ENCODE measurements at regions not wholly inside any gene's neighbourhood (a gene's known extent, or its start where the extent isn't known, plus 50 kb on each side); places are given as distances from the start of the nearest gene placed in this dataset.

DNA sequence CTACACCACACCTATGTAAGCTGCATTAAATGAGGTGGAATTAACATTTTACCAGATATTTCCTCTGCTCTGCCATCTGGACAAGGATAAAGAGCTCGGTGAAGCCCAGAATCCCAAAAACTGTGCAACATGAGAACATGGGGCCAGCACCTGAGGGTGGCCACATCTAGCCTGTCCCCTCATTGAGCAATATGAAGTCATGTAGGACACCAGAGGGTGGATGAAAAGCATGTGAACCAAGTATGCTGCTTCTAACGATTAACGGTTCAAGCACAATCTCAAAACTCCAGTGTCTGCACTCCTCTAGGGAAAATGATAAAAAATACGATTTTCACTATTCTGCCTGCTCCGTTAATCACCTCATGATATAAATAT, 545.8 kb downstream of the EBF1 start:
- BruUV-seq (replicated peaks): no TSS peak
- 35% methylated on average over 5 of the region's 5 CpGs for WGBS (ENCODE audit: low lambda C conversion rate)

More for the DNA sequence above, 545.8 kb downstream of the EBF1 start:
- H3K36me3 ChIP-seq (replicated peaks in 1 of 2; ENCODE audit: control insufficient read depth in 1 of 2, insufficient read depth in 2 of 2, low read length in 2 of 2): no peaks in the 10 kb centered on the region
- no peak overlapping the region for H2AFZ ChIP-seq (ENCODE audit: low read length)
- no peak for ATAC-seq
- no peaks in the 10 kb centered on the region for H3K79me2 ChIP-seq (ENCODE audit: insufficient read depth, low read length)
- intact Hi-C loops (cut with micrococcal nuclease; ENCODE audit: unreplicated experiment): no loop called here
- no peak overlapping the region for H3K4me3 ChIP-seq (replicated peaks in 1 of 3; ENCODE audit: insufficient read depth in 1 of 3, low read depth in 2 of 3, low read length in 3 of 3)
- FAIRE-seq: no peak
- CTCF ChIA-PET (ENCODE audit: low intra/inter-chr PET ratio, low total read pairs): no interaction called here
- H3K27me3 ChIP-seq (ENCODE audit: control insufficient read depth in 1 of 2, insufficient read depth in 2 of 2, low read length in 2 of 2): no peaks in the 10 kb centered on the region
- in situ Hi-C loops (cut with HindIII; ENCODE audit: extremely low pct_ligation_motif_present, low pct_unique_long_range_greater_than_20kb): no loop called here
- H3K27ac ChIP-seq (ENCODE audit: extremely low read length, insufficient read depth, low read length): no peak overlapping the region
- no peaks in the 10 kb centered on the region for H3K4me1 ChIP-seq (ENCODE audit: insufficient read depth, low read length)
- H4K20me1 ChIP-seq (ENCODE audit: insufficient read depth, low read length): no peaks in the 10 kb centered on the region
- TF ChIP-seq KDM3A (CRISPR knock-in tag; IDR thresholded peaks at IDR 0.05; ENCODE audit: low read depth) (no peak), MAZ (IDR thresholded peaks at IDR 0.05; ENCODE audit: borderline replicate concordance, low read depth, low read length) (no peak), MAZ (CRISPR knock-in tag; IDR thresholded peaks at IDR 0.05; ENCODE audit: low read depth) (no peak), ARNT (IDR thresholded peaks at IDR 0.05) (no peak), ZNF720 (CRISPR knock-in tag; IDR thresholded peaks at IDR 0.05) (no peak), IRX3 (CRISPR knock-in tag; IDR thresholded peaks at IDR 0.05; ENCODE audit: borderline replicate concordance, low read depth) (no peak), CEBPG (CRISPR knock-in tag; IDR thresholded peaks at IDR 0.05) (no peak), ZNF558 (CRISPR knock-in tag; IDR thresholded peaks at IDR 0.05; ENCODE audit: borderline replicate concordance) (no peak), ZNF383 (CRISPR knock-in tag; IDR thresholded peaks at IDR 0.05; ENCODE audit: borderline replicate concordance) (no peak), ZIK1 (CRISPR knock-in tag; IDR thresholded peaks at IDR 0.05; ENCODE audit: borderline replicate concordance, low read depth) (no peak), NFE2L2 (IDR thresholded peaks at IDR 0.05; ENCODE audit: low read length) (no peak), ZNF790 (CRISPR knock-in tag; IDR thresholded peaks at IDR 0.05; ENCODE audit: borderline replicate concordance) (no peak)
- TF ChIP-seq, protein P1, sequence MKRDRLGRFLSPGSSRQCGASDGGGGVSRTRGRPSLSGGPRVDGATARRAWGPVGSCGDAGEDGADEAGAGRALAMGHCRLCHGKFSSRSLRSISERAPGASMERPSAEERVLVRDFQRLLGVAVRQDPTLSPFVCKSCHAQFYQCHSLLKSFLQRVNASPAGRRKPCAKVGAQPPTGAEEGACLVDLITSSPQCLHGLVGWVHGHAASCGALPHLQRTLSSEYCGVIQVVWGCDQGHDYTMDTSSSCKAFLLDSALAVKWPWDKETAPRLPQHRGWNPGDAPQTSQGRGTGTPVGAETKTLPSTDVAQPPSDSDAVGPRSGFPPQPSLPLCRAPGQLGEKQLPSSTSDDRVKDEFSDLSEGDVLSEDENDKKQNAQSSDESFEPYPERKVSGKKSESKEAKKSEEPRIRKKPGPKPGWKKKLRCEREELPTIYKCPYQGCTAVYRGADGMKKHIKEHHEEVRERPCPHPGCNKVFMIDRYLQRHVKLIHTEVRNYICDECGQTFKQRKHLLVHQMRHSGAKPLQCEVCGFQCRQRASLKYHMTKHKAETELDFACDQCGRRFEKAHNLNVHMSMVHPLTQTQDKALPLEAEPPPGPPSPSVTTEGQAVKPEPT (CRISPR knock-in tag; IDR thresholded peaks at IDR 0.05; ENCODE audit: low read depth): no peak
- TF ChIP-seq, protein P2, sequence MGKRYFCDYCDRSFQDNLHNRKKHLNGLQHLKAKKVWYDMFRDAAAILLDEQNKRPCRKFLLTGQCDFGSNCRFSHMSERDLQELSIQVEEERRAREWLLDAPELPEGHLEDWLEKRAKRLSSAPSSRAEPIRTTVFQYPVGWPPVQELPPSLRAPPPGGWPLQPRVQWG (CRISPR knock-in tag; IDR thresholded peaks at IDR 0.05; ENCODE audit: borderline replicate concordance, low read depth): no peak
- POLR2A ChIA-PET: no interaction called here
- no peak overlapping the region for H3K4me2 ChIP-seq (ENCODE audit: low read depth, low read length)
- H3K9ac ChIP-seq (ENCODE audit: insufficient read depth, low read depth, low read length): no peak overlapping the region
- no peaks in the 10 kb centered on the region for H3K9me3 ChIP-seq (ENCODE audit: low read length)
- no peak for DNase-seq (ENCODE audit: low spot score)
